ENCODE measurements at regions not wholly inside any gene's neighbourhood (a gene's known extent, or its start where the extent isn't known, plus 50 kb on each side); places are given as distances from the start of the nearest gene placed in this dataset.

DNA sequence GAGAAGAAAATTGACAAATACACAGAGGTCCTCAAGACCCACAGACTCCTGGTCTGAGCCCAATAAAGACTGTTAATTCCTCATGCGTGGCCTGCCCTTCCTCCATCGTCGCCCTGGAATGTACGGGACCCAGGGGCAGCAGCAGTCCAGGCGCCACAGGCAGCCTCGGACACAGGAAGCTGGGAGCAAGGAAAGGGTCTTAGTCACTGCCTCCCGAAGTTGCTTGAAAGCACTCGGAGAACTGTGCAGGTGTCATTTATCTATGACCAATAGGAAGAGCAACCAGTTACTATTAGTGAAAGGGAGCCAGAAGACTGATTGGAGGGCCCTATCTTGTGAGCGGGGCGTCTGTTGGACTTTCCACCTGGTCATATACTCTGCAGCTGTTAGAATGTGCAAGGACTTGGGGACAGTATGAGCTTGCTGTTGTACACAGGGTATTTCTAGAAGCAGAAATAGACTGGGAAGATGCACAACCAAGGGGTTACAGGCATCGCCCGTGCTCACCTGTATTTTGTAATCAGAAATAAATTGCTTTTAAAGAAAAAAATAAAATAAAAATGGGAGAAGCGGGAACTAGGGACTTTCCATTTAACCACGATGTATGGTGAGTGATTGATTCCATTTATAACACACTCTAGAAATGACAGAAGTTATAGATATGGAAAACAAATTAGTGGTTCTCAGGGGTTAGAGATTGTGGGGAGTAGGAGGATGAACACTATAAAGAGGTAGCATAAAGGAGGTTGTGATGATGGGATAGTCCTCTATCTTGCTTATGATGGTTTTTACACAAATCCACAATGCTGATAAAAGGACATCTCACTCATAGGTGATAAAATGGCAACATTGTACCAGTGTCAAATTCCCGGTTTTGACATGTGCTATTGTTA, 244.7 kb downstream of the MRPL39 start:
- TF ChIP-seq, protein P1, sequence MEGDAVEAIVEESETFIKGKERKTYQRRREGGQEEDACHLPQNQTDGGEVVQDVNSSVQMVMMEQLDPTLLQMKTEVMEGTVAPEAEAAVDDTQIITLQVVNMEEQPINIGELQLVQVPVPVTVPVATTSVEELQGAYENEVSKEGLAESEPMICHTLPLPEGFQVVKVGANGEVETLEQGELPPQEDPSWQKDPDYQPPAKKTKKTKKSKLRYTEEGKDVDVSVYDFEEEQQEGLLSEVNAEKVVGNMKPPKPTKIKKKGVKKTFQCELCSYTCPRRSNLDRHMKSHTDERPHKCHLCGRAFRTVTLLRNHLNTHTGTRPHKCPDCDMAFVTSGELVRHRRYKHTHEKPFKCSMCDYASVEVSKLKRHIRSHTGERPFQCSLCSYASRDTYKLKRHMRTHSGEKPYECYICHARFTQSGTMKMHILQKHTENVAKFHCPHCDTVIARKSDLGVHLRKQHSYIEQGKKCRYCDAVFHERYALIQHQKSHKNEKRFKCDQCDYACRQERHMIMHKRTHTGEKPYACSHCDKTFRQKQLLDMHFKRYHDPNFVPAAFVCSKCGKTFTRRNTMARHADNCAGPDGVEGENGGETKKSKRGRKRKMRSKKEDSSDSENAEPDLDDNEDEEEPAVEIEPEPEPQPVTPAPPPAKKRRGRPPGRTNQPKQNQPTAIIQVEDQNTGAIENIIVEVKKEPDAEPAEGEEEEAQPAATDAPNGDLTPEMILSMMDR (IDR thresholded peaks at IDR 0.05; ENCODE audit: poor library complexity, severe bottlenecking) = no peak
- no peak overlapping the region for H3K4me3 ChIP-seq (ENCODE audit: severe bottlenecking)
- no peaks in the 10 kb centered on the region for H3K4me1 ChIP-seq (ENCODE audit: insufficient read depth, poor library complexity, severe bottlenecking)
- H3K9me3 ChIP-seq (ENCODE audit: severe bottlenecking) = no peaks in the 10 kb centered on the region
- ATAC-seq (ENCODE audit: low read depth) (no peak), DNase-seq (ENCODE audit: low spot score) (no peak)
- no peaks in the 10 kb centered on the region for H3K36me3 ChIP-seq (ENCODE audit: low read depth)
- H3K27ac ChIP-seq (ENCODE audit: poor library complexity, severe bottlenecking) = no peak overlapping the region
- H3K27me3 ChIP-seq (ENCODE audit: insufficient read depth, poor library complexity, severe bottlenecking) = no peaks in the 10 kb centered on the region

DNA sequence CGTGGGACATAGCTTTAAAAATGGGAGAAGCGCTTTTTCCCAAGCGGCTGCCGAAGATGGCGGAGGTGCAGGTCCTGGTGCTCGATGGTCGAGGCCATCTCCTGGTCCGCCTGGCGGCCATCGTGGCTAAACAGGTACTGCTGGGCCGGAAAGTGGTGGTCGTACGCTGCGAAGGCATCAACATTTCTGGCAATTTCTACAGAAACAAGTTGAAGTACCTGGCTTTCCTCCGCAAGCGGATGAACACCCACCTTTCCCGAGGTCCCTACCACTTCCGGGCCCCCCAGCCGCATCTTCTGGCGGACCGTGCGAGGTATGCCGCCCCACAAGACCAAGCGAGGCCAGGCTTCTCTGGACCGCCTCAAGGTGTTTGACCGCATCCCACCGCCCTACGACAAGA, 245.5 kb downstream of the MRPL39 start:
- Histone ChIP-seq H3K27me3 (ENCODE audit: insufficient read depth, poor library complexity, severe bottlenecking) (no peaks in the 10 kb centered on the region), H3K4me3 (ENCODE audit: severe bottlenecking) (no peak overlapping the region), H3K27ac (ENCODE audit: poor library complexity, severe bottlenecking) (no peak overlapping the region), H3K9me3 (ENCODE audit: severe bottlenecking) (no peaks in the 10 kb centered on the region), H3K4me1 (ENCODE audit: insufficient read depth, poor library complexity, severe bottlenecking) (no peaks in the 10 kb centered on the region), H3K36me3 (ENCODE audit: low read depth) (no peaks in the 10 kb centered on the region)
- TF ChIP-seq, protein P1 (IDR thresholded peaks at IDR 0.05; ENCODE audit: poor library complexity, severe bottlenecking) = no peak
- ATAC-seq (ENCODE audit: low read depth) (no peak), DNase-seq (ENCODE audit: low spot score) (no peak)

DNA sequence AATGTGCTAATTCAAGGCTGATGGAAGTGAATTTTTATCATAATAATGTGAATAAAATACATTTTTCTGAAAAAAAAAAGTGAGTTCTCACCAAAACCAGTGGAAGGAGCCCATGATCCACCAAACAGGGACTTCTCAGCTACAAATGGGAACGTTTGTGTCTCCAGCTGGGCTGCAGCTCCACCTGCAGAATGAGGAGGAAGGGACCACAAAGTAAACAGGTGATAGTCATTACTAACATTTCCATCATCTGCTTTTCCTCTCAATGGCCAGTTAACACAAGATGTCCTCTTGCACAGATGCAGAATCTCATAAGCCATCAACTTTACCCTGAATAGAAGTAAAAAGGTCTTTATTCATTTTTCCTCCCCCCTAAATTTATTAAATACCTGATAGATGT, 246.2 kb downstream of the MRPL39 start:
- no peak overlapping the region for H3K27ac ChIP-seq (ENCODE audit: poor library complexity, severe bottlenecking)
- TF ChIP-seq, protein P1 (IDR thresholded peaks at IDR 0.05; ENCODE audit: poor library complexity, severe bottlenecking) = peak; percentile 14

DNA sequence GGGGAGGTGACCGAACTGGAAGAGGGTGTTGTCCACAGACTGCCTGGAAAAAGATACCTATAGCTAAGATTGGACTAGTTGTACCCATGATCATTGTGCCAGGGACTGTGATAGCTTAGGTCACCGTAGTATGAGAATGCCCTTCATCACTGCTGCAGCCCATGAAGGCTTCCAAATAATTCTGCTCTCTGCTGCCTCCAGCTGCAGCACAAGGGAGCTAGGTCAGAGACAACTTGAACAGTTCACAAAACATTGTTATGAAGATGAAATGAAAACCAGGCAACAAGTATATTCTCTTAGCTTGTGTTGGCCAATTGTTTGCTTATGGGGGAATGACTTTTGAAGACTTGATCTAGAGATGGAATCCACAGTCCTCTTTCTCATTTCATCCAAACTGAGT, 246.7 kb downstream of the MRPL39 start:
- H3K4me3 ChIP-seq (ENCODE audit: severe bottlenecking) = no peak overlapping the region
- no peaks in the 10 kb centered on the region for H3K27me3 ChIP-seq (ENCODE audit: insufficient read depth, poor library complexity, severe bottlenecking)
- ATAC-seq (ENCODE audit: low read depth) (no peak), DNase-seq (ENCODE audit: low spot score) (no peak)
- no peaks in the 10 kb centered on the region for H3K36me3 ChIP-seq (ENCODE audit: low read depth)
- H3K4me1 ChIP-seq (ENCODE audit: insufficient read depth, poor library complexity, severe bottlenecking) = no peaks in the 10 kb centered on the region
- no peaks in the 10 kb centered on the region for H3K9me3 ChIP-seq (ENCODE audit: severe bottlenecking)
- TF ChIP-seq, protein P1 (IDR thresholded peaks at IDR 0.05; ENCODE audit: poor library complexity, severe bottlenecking) = no peak
- no peak overlapping the region for H3K27ac ChIP-seq (ENCODE audit: poor library complexity, severe bottlenecking)

More for the DNA sequence above, 246.2 kb downstream of the MRPL39 start:
- no peak for DNase-seq (ENCODE audit: low spot score)
- ATAC-seq (ENCODE audit: low read depth) = no peak; the same call in 2 of the 3 replicates
- H3K36me3 ChIP-seq (ENCODE audit: low read depth) = no peaks in the 10 kb centered on the region
- H3K4me3 ChIP-seq (ENCODE audit: severe bottlenecking) = no peak overlapping the region
- no peaks in the 10 kb centered on the region for H3K9me3 ChIP-seq (ENCODE audit: severe bottlenecking)
- H3K4me1 ChIP-seq (ENCODE audit: insufficient read depth, poor library complexity, severe bottlenecking) = no peaks in the 10 kb centered on the region
- no peaks in the 10 kb centered on the region for H3K27me3 ChIP-seq (ENCODE audit: insufficient read depth, poor library complexity, severe bottlenecking)

- TF ChIP-seq, protein P1 (IDR thresholded peaks at IDR 0.05; ENCODE audit: poor library complexity, severe bottlenecking) = no peak
- no peaks in the 10 kb centered on the region for H3K36me3 ChIP-seq (ENCODE audit: low read depth)
- no peaks in the 10 kb centered on the region for H3K27me3 ChIP-seq (ENCODE audit: insufficient read depth, poor library complexity, severe bottlenecking)
- no peaks in the 10 kb centered on the region for H3K4me1 ChIP-seq (ENCODE audit: insufficient read depth, poor library complexity, severe bottlenecking)
- H3K4me3 ChIP-seq (ENCODE audit: severe bottlenecking) = no peak overlapping the region
- DNase-seq (ENCODE audit: low spot score) = no peak
- no peak overlapping the region for H3K27ac ChIP-seq (ENCODE audit: poor library complexity, severe bottlenecking)
- no peak for ATAC-seq (ENCODE audit: low read depth)
- no peaks in the 10 kb centered on the region for H3K9me3 ChIP-seq (ENCODE audit: severe bottlenecking)
These were observed 247.6 kb downstream of the MRPL39 start for GRCh38 chr21:25359724-25360123.

Data from RWPE2 (cell line).